ENCODE measurements at regions not wholly inside any gene's neighbourhood (a gene's known extent, or its start where the extent isn't known, plus 50 kb on each side); places are given as distances from the start of the nearest gene placed in this dataset.

DNA sequence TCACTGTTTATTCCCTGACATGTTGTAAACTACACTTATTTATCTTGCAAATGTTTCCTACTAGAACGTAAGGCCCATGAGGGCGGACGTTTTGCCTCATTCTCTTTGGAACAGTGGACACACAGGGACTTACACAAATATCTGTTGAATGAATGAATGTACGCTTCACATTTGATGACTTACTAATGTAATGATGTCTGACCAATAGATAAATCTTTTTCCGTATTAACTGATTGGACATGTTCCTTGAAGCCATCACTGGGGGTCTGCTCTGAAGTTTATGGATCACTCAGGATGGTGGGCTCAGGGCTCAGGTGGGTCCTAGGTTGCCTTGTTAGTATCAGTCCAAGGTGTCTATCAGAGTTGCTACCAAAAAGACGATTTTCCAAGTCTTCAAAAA is 763.2 kb upstream of the TPTE start:
- Histone ChIP-seq H3K36me3 (ENCODE audit: control insufficient read depth in 1 of 2, insufficient read depth in 2 of 2, low read length in 2 of 2) (no peaks in the 10 kb centered on the region), H3K27ac (ENCODE audit: low read depth, low read length) (no peak overlapping the region), H3K9me2 (ENCODE audit: insufficient read depth) (no peaks in the 10 kb centered on the region), H3K4me1 (ENCODE audit: control insufficient read depth in 1 of 2, insufficient read depth in 2 of 2, low read length in 2 of 2) (no peaks in the 10 kb centered on the region), H3K9me3 (ENCODE audit: control insufficient read depth in 1 of 2, insufficient read depth in 1 of 2, low read depth in 1 of 2, low read length in 2 of 2) (peaks cover 47 to 70% of the 10 kb centered on the region in 2 experiments), H3K79me2 (ENCODE audit: insufficient read depth, low read length) (no peaks in the 10 kb centered on the region), H4K20me1 (ENCODE audit: insufficient read depth) (no peaks in the 10 kb centered on the region), H3K27me3 (ENCODE audit: insufficient read depth, low read length) (no peaks in the 10 kb centered on the region), H3K4me3 (replicated peaks in 1 of 2; ENCODE audit: low read depth in 1 of 2, low read length in 2 of 2) (no peak overlapping the region), H2AFZ (ENCODE audit: low read depth, low read length, poor library complexity, severe bottlenecking) (no peak overlapping the region), H3K9ac (ENCODE audit: low read length) (no peak overlapping the region), H3K4me2 (ENCODE audit: low read length) (no peak overlapping the region)
- ChIA-PET RAD21 (ENCODE audit: low non-redundant PET in 1 of 2, low total read pairs in 2 of 2, uncharacterized antibody in 2 of 2, unreplicated experiment in 2 of 2) (no interaction called here), POLR2A (no interaction called here), CTCF (no interaction called here)
- no peak for DNase-seq (ENCODE audit: low read depth, low spot score)
- ATAC-seq = no peak
- intact Hi-C loops (cut with micrococcal nuclease) = no loop called here
- no TSS peak for BruUV-seq (replicated peaks)
- no peak for TF ChIP-seq CEBPB (IDR thresholded peaks at IDR 0.05; ENCODE audit: low read depth)
- no peak for TF ChIP-seq TCF7L2 (IDR thresholded peaks at IDR 0.05; ENCODE audit: borderline replicate concordance, extremely low read depth, insufficient read depth, insufficient read length)
- TF ChIP-seq POLR2AphosphoS5 (IDR thresholded peaks at IDR 0.05; ENCODE audit: low read depth, low read length) = no peak
- TF ChIP-seq ZFX (IDR thresholded peaks at IDR 0.05) = no peak
- no peak for TF ChIP-seq CBX3 (IDR thresholded peaks at IDR 0.05; ENCODE audit: low read depth)
- TF ChIP-seq, protein P1, sequence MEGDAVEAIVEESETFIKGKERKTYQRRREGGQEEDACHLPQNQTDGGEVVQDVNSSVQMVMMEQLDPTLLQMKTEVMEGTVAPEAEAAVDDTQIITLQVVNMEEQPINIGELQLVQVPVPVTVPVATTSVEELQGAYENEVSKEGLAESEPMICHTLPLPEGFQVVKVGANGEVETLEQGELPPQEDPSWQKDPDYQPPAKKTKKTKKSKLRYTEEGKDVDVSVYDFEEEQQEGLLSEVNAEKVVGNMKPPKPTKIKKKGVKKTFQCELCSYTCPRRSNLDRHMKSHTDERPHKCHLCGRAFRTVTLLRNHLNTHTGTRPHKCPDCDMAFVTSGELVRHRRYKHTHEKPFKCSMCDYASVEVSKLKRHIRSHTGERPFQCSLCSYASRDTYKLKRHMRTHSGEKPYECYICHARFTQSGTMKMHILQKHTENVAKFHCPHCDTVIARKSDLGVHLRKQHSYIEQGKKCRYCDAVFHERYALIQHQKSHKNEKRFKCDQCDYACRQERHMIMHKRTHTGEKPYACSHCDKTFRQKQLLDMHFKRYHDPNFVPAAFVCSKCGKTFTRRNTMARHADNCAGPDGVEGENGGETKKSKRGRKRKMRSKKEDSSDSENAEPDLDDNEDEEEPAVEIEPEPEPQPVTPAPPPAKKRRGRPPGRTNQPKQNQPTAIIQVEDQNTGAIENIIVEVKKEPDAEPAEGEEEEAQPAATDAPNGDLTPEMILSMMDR (IDR thresholded peaks at IDR 0.05 in 2 of 3, conservative IDR thresholded peaks at IDR 0.05 in 1 of 3; ENCODE audit: borderline replicate concordance in 1 of 3, insufficient read depth in 1 of 3, low read depth in 2 of 3, low read length in 2 of 3) = no peak
- no peak for TF ChIP-seq REST (IDR thresholded peaks at IDR 0.05; ENCODE audit: low read depth)
- TF ChIP-seq EZH2 (IDR thresholded peaks at IDR 0.05) = no peak
- no peak for TF ChIP-seq JUND (IDR thresholded peaks at IDR 0.05)
- TF ChIP-seq YY1 (IDR thresholded peaks at IDR 0.05; ENCODE audit: extremely low read depth, insufficient replicate concordance, low read depth, low read length) = no peak
- no peak for TF ChIP-seq RAD21 (IDR thresholded peaks at IDR 0.05; ENCODE audit: low read depth)

Data from HCT116 (cell line).